GM18511 (cell line): ENCODE measurements at regions not wholly inside any gene's neighbourhood (a gene's known extent, or its start where the extent isn't known, plus 50 kb on each side); places are given as distances from the start of the nearest gene placed in this dataset.

Experiments used
- ATAC-seq: cut with Tn5 transposase; IDR thresholded peaks from one replicate; pipeline ENCODE4 v1.9.1; 2021; ENCODE audit warnings: mild to moderate bottlenecking, moderate library complexity; ENCODE audit not compliant: unreplicated experiment

DNA sequence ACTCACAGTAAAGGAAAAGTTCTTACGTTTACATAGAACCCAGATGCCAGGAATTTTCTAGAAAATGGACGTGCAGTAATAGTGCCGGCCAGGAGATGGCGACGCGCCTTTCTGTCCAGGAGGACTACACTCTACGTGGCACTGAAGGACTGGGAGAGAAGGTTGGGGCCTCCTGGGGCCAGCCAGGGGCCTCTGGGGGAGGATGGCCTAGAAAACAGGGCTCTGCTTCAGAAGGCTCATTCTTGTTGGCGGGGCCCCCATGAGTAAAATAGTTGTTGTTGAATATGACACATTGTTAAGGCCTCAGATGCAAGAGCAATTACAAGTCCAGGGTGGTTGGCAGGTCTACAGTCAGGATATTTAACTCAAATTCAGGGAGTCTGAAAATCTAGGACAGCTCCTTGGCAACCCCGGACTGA lies 120.1 kb upstream of the MAX start:
- ATAC-seq: no peak

DNA sequence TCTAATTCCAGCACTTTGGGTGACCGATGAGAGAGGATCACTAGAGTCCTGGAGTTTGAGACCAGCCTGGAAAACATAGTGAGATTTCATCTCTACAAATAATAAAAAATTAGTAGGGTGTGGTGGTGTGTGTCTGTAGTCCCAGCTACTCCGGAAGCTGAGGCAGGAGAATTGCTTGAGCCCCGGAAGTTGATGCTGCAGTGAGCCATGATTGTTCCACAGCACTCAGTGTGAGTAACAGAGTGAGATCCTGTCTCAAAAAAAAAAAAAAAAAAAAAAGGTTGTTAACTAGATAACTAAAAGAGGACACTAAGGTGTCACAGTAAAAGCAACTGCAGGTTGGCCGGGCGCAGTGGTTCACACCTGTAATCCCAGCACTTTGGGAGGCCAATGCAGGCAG lies 121.3 kb upstream of the MAX start:
- ATAC-seq: no peak

DNA sequence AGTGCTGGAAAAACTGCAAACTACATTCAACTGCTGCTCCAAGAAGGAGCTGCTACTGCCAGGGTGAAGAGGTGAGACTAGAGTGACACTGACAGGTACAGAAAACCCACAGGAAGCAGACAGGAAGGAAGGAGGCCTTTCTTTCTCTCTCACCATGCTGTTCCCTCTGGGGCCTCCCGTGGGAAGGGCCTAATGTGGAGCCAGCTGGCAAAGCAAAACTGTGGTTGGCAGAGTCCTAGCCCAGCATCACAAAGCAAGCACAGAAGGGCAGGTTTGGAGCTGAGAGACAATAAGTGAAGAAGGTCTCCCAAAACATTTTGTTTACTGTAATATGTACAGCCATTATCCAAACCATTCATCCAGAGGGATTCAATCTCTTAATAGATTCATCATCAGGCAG lies 122.5 kb upstream of the MAX start:
- no peak for ATAC-seq

DNA sequence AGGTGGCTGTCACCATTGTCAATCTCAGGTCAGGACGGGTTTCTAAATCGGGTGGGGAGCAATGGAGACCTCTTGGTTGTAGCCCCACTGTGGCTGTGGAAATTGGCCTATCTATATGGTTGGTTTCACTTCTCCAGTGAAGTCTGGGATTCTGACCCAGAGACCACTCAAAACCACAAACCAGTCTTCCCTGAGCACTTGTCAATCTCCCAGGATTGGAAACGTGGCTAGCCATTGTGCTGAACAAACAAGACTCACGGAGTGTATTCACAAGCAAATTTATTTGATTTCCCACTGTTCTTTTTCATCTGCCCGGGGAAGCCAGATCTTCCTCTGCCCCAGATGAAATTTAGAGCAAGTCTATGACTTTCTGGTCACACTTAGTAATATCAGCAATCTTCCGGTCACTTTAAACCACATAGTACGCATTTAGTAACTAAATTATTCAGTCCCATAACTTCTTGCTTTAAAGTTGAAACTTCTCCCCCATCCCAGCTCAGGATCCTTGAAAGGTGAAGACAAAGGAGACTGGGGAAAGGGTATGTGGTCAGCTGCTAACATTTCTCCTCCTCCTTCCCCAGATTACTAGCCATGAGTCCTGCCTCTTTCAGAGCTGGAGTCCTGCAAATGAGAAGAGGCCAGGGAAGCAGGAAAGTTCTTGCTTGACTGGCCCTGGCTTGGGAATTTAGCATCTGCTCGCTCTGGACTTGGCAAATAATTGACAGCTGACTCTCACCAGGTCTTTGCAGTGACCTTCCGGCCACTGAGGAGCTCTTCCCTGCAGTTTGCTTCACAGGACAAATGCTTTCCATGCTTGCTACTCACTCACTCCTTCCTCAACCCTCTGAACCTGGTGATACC lies 123.2 kb upstream of the MAX start:
- ATAC-seq: no peak

DNA sequence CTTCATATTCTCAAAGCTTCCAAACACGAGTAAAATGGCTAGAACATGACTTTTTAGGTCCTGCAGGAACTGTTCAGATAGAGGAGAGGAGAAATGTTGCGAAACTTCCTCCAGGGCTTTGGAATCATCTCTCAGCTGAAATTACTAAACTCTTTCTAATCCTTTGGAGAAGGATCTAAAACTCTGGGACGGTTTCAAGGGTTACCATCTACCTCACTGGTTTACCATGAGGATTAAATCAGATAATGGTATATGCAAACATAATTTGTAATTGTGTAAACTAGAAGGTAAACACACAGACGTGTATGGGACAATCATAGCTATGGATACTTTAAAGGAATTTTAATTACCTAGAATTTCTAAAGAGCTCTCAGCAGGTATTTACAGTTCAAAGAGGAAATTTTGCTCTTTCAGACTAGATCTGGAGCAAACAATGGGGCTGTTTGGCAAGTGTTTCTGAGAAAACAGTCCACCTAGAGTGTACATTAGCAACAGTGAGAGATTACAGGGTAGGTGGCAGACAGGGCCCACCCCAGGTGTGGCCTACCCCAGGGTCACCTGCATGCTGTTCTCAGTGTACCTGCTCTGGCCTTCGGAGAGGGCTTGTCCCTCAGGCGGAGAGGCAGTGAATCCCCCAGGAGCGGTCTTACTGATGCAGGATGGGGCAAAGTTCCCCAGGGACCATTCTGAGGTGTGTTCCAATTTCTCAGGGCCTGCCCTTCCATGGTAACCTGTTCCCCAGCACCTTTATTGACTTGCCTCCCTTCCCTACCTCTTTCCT lies 124.7 kb upstream of the MAX start:
- ATAC-seq: no peak

DNA sequence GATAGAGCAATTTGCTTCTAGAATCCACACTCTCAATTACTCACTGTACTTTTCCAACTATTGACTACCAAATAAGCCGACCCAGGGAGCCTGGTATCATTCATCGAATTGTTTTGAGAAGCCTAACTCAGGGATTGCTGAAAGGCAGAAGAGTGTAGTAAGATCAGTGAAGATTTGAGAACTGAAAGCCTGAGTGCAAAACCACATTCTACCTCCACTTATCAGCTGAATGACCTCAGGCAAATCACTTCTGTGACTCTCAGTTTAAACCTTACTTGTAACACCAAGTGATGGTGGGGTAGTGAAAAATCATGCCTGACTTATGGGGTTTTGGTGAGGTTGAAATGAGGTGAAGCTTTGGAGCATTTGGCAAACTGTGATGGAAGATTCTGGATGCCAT lies 126.1 kb upstream of the MAX start:
- peak; percentile 95 for ATAC-seq

DNA sequence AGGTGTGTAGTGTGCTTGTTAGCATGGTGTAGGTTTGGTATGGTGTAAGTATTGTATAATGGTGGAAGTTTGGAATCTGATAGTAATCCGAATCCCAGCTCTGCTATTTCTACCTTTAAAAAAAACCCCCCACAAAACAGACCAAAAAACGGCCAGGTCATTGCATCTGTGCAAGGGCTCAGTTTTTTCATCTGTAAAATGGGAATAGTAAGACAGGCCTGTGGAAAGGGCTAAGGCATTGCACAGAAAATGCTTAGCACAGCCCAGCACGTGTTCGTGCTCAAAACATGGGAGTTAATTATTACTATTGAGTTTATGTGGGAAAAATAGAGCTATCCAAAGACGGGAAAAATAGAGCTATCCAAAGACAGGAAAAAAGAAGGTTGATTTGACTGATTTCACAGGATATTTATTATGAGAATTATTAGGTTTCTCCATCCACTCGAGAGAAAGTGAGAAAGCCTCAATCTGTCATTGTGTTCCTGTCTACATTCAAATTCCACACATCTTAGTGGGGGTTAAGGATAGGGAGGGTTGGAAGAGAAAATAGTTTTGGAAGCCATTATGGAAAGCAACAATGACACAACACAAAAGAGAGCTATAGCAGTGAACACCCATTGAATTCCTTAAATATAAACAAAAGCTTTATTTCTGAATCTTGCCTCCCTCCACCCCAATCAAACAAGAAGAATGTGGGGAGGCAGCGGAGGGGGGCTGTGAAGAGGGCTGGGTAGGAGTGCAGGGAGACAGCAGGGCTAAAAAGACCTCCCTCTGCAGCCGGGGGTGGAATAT lies 126.8 kb upstream of the MAX start:
- ATAC-seq: no peak

DNA sequence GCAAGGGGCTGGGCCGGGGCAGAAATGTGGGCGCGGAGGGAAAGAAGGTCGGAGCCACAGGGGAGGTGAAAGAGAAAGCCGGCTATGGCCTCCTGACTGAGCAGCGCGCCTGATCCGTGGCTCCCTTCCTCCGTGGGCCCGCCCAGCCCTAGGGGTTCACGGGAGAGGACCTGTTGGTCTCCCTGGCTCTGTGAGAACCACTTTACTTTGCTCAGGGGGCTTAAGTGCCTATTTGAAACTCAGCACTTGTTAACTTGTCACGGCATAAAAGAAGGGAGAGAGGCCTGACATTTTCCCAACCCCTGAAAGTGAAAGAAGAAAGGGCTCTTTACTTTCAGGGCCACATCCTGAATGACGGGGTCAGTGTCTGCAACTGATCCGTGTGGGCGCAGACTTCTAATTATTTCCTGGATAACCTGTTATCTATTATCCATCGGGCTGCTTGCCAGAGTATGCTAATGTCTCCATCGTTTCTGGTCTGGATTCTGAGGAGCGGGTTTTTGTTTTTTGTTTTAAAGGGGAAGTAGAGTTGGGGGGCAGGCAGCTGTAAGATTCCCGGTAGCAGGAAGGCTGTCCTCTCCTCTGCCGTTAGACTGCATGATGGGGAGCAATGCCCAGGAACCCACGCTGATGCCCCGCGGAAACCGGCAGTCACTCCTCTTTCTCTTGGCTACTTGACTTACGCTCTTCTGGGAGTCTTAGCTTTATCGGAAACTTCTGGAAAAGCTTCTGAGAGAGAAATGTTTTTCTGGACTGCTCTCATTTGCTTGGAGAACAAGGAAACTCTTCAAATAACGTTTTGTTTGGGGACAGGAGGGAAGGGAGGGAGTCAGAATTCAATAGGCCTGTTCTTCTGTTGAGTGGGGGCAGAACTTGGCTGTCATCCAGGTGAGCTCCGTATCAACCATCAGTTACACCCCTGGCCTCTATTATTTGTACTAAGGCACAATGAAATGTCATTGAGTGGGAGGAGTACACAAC lies 127.7 kb upstream of the MAX start:
- peak; percentile 41 for ATAC-seq

DNA sequence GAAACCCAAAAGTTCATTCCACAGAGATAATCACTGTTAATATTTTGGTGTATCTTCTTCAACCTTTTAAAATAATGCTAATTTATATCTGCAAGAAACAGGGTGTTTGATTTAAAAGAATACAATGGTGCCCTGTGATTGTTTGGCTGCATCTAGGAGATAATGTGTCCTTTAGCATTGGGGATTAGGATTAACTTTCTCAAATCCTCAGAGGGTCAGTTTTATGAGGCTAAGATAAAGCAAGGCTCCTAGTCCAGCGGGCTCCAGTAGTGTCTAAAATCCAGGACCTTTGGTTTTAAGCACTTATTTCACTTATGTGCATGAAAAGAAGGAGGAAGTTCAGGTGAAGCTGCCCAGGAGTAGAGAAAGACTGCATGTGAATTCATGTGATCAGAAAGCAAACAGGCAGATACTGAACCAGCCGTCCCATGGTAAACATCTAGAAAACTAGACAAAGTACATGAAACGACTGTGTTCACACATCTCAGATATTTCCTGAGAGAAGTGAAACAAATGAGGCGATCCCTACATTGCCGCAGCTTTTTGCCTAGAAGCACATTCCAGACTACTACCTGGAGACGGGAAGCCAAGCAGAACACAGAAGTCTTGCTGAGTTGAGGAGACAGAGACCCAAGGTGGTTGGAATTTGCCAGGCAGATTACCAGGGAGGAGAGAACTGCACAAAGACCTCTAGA lies 129.1 kb upstream of the MAX start:
- ATAC-seq: no peak

DNA sequence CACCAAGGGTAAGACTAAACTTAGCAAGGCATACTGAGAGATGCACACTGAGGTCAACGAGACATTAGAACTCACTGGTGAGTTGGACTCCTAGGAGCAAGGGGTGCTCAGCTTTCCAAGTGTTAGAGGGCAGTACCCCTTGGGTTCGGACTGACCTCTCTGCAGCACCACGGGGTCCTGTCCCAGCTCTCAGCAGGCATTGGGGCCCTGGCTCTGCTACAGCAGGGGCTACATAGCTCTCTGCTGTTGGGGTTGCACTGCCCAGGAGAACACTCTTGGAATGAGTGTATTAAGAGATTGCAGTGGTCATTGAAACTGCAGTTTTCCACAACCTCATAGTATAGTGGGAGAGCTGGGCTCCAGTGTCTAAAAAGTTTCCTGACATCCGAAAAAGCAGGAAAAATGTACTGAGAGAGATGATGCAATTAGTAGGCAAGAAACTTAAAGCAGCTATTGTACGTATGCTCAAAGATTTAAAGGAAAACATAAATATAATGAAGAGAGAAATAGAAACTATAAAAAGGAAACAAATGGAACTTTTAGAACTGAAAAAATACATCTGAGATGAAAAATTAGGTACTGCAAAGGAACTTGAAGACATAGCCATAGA lies 132.5 kb upstream of the MAX start:
- ATAC-seq: no peak

DNA sequence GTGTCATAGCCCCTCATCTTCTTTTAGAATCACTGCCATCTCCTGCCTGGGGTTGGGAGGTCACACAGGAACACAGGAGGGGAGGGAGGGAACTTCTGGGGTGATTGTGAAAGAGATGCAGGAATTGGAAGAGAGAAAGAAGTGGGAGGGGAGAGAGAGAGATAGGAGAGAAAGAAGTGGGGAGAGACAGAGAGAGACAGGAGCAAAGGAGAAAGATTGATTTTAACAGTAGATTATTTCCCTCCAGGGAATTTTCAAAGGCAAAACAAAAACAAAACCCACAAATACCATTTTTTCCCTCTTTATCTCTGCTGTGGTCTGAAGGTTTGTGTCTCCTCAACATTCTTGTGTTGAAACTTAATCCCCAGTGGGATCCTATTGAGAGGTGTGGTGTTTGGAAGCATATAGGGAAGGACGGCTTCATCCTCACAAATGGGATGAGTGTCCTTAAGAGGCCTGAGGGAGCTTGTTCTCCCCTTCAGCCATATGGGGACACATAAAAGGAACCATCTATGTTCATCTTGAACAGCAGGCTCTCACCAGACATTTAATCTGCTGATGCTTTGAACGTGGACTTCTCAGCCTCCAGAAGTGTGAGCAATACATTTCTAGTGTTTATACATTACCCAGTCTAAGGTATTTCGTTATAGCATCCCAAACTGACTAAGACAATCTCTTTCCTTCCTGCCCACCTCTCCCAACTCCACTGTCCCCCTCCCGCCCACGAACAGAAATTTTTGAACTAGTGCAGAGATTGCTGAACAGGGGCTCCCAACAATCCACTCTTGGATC lies 134.9 kb upstream of the MAX start:
- no peak for ATAC-seq

DNA sequence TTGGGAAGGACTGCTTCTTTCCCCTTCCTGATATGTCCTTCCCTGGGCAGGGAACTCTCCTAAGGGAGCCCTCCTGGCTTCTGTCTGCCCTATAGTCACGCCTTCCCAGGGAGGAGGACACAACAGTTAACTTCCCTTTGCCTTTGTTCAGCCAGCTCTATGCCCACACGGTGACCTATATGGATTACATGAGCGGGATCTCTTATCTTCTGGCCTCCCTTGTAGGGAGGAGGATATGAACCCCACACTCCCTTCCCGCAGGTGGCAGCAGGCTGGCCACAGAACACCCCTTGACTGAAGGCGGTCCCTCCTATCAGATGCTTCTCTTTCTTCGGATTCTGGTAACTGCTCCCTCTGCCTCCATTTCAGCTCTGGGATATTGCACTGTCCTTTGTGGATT lies 135.6 kb upstream of the MAX start:
- no peak for ATAC-seq

DNA sequence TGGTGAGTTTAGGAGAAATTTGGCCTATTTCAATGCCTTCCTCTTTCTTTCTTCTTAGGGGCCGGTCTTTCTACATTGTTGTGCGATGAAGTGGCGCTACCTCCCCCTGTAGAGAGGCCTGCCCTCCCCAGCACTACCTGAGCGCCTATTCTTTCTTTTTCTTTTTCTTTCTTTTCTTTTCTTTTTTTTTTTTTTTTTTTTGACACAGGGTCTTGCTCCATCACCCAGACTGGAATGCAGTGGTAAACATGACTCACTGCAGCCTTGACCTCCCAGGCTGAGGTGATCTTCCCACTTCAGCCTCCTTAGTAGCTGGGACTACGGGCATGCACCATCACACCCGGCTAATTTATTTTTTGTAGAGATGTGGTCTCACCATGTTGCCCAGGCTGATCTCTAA lies 136.1 kb upstream of the MAX start:
- ATAC-seq: no peak

DNA sequence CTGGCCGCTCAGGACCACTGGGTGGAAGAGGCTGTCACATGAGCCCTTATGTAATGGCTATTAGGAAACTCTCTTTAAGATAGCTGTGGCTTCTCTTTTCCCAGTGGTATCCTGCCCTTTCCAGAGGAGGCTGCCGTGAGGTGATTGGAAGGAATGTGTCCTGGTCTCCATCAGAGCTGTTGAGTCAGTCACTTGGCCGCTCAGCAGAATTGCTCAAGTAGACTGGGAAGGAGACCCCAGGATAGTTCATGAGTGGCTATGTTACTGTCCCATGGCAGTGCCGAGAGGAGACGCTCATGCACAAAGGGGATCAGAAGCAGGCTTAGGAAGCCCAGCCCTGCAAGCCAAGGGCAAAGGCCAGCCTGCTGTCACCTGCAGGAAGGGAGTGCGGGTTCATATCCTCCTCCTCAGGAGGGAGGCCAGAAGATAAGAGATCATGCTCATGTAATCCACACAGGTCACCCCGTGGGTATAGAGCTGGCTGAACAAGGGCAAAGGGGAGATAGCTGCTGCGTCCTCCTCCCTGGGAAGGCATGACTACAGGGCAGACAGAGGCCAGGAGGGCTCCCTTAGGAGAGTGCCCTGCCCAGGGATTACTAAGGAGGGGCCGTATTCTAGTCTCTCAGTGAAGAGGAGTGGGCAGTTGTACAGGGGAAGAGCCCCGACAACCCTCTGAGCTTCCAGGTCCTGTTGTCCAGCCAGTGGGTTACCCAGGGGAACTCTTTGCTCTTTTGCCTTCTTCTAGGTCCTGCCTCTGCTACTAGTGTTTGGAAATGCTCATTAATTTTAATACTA lies 137.0 kb upstream of the MAX start:
- ATAC-seq: no peak

DNA sequence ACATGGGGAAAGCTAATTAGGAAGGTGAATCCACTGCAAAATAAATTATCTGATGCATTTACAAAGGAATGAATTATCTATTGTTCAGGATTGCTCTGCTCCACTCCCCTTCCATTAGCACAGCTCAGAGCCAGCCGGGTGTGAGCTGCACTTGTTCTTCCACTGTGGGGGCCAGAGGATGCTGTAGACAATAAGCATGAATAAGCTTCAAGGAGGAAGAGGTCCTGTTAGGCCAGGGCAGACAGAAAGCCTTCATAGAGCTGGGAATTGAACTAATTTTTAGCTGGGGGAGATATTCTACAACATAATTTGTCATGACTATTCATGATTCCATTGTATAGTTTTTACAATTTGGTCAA lies 137.6 kb upstream of the MAX start:
- no peak for ATAC-seq

DNA sequence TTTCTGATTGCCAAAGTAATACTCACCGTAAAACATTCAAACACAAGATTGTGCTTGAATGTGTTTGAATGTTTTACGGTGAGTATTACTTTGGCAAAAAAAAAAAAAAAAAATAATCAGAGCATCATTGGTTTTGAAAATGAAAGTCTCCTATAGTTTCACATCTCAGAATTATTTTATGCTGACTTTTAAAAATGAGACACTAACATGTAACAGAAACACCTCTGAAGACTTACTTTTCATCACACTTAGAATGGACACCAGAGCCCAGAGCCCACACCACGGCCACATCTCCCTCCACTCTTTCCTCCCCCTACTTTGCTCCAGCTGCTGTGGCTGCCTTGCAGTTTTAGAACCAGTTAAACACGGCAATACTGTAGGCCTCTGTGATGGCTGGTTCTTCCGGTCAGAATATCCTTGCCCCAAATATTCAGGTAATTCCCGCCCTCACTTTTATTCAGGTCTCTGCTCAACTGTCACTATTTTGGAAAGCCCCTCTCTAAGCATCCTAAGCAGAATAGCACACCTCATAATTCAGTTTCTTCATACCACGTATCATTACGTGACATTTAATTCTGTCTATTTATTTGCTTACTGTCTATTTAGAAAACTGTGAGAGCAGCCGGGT lies 138.9 kb upstream of the MAX start:
- no peak for ATAC-seq

DNA sequence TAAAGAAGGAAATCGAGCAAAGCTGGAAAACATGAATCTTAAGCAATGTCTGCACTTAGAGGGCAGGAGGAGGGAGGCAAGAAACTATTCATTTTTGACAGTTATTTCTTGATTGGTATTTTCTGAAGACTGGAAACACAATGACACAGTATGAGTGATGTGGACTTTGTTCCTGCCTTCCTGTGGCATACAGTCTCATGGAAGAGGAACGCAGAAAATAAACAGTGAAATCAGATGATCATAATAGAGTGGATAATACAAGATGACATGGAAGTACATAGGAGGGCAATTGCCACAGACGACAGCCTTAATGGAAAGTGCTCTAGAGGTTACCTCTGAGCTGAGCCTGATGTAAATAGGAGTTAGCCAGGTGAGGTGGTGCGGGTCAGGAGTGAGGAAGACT lies 140.4 kb upstream of the MAX start:
- ATAC-seq: no peak
